ENCODE measurements at regions not wholly inside any gene's neighbourhood (a gene's known extent, or its start where the extent isn't known, plus 50 kb on each side); places are given as distances from the start of the nearest gene placed in this dataset.

DNA sequence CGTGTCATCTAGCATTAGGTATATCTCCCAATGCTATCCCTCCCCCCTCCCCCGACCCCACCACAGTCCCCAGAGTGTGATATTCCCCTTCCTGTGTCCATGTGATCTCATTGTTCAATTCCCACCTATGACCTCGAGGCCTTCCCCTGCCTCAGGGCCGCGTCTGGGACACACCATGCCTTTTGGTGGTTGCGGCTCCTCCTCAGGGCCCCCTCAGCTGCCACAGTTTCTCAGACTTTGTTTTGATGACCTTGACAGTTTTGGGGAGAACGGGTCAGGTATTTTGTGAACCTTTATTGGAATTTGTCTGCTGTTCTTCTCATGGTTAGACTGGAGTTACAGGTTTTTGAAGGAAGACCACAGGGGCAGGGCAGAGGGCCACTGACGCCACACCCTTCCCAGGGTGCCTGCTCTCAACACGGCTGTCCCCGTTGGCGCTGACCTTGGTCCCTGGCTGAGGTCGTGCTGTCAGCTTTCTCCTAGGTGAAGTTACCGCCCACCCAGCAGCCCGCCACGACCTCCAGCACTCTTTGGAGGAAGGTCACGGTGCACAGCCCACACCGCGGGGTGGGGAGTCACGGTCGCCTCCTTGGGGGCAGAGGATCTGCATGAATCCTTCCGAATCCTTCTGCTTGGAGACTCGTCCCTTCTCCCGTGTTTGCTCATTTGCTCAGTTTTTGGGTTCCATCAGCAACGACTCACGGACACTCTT lies 130.5 kb downstream of the KIF26A start:
- TF ChIP-seq EZH2 (IDR thresholded peaks at IDR 0.05; ENCODE audit: borderline replicate concordance, insufficient read depth, low read depth, low read length, poor library complexity, severe bottlenecking): no peak
- TF ChIP-seq, protein P1, sequence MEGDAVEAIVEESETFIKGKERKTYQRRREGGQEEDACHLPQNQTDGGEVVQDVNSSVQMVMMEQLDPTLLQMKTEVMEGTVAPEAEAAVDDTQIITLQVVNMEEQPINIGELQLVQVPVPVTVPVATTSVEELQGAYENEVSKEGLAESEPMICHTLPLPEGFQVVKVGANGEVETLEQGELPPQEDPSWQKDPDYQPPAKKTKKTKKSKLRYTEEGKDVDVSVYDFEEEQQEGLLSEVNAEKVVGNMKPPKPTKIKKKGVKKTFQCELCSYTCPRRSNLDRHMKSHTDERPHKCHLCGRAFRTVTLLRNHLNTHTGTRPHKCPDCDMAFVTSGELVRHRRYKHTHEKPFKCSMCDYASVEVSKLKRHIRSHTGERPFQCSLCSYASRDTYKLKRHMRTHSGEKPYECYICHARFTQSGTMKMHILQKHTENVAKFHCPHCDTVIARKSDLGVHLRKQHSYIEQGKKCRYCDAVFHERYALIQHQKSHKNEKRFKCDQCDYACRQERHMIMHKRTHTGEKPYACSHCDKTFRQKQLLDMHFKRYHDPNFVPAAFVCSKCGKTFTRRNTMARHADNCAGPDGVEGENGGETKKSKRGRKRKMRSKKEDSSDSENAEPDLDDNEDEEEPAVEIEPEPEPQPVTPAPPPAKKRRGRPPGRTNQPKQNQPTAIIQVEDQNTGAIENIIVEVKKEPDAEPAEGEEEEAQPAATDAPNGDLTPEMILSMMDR (IDR thresholded peaks at IDR 0.05): no peak
